GM21576 (cell line): ENCODE measurements at regions not wholly inside any gene's neighbourhood (a gene's known extent, or its start where the extent isn't known, plus 50 kb on each side); places are given as distances from the start of the nearest gene placed in this dataset.

Source experiments
- ATAC-seq: cut with Tn5 transposase; IDR thresholded peaks from one replicate; pipeline ENCODE4 v1.9.1; 2021; ENCODE audit warnings: mild to moderate bottlenecking, moderate library complexity; ENCODE audit not compliant: unreplicated experiment

- ATAC-seq = no peak
These were observed 352.4 kb downstream of the IRX2 start for GRCh38 chr5:2399096-2399495.

DNA sequence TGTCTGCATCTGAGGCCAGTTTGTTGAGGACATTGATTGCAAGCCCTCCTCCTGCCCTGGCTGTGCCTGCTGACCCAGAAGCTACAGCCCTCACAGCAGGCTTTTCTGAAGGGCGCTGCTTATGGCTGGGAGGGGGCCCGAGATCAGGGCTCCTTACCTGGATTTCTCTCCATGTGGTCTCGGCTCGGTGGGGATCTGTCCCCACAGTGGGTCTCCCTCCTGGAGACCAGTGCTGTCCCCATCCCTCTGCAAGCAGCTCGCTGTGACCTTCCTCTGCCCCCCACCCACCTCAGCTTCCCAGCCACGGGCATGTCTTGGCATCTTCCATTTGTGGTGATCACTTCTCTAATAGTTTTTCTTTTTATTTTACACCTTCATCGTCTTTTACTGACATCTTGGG lies 357.9 kb downstream of the IRX2 start:
- ATAC-seq = no peak

GRCh38 chr5:2391566-2391965 lies 359.9 kb downstream of the IRX2 start:
- no peak for ATAC-seq

GRCh38 chr5:2391021-2391420 lies 360.5 kb downstream of the IRX2 start:
- ATAC-seq = no peak

GRCh38 chr5:2388571-2388970 lies 362.9 kb downstream of the IRX2 start:
- no peak for ATAC-seq

GRCh38 chr5:2387634-2388325 lies 363.7 kb downstream of the IRX2 start:
- ATAC-seq = no peak

GRCh38 chr5:2387250-2387633 lies 364.2 kb downstream of the IRX2 start:
- no peak for ATAC-seq

GRCh38 chr5:2385818-2386217 lies 365.7 kb downstream of the IRX2 start:
- no peak for ATAC-seq

GRCh38 chr5:2383698-2384065 lies 367.8 kb downstream of the IRX2 start:
- ATAC-seq = no peak

GRCh38 chr5:2382776-2383697 lies 368.4 kb downstream of the IRX2 start:
- no peak for ATAC-seq

DNA sequence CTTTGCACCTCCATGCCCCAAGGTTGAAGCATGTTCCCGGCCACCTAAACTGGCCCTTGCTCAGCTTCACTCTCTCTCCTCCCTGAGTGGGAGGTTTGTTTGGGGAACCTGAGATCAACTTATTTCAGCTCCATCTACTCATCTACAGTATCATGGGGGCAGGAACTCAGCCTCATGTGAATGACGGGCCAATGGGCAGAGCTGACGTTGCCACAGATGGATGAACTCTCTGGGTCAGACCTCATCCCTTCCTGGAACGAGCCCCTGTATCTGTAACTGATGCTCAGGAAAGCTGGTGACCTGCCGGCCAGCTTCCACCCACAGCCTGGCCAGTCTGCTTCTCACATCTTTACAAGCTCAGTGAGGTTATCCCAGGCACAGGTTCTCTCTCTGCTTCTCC lies 369.6 kb downstream of the IRX2 start:
- no peak for ATAC-seq

DNA sequence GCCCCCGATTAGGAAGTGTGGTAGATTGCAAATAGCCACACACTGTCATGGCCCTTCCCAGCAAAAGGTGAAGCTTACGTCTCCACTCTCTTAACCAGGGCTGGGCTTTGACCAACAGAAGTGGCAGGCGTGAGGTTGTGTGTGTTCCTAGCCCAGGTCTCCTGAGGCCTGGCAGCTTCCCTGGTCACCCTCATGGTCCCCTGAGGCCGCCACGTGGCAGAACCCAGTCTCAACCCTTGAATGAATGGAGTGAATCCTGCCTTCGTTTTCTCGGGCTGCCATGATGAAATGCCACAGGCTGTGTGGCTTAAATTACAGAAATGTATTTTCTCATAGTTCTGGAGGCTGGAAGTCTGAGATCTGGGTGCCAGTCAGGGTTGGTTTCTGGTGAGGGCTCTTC lies 370.4 kb downstream of the IRX2 start:
- no peak for ATAC-seq

DNA sequence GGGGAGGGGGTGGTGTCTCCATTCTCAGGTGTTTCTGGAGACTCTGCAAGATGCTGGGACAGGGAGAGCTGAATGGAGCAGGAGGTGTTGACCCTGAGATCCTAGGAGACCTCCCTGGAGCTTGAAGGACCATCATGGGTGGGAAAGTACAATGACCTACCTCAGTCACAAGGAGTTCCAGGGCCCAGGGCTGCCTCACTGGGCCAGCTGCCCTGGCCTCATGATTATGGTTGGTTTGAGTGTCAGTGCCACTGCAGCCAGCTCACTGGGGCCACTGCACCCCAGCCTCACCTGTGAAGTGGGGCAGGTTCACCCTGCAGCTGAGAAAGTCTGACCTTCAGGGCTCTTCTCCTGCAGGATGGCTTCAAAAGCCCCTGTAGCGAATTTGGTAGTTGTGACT lies 372.5 kb downstream of the IRX2 start:
- ATAC-seq = no peak

DNA sequence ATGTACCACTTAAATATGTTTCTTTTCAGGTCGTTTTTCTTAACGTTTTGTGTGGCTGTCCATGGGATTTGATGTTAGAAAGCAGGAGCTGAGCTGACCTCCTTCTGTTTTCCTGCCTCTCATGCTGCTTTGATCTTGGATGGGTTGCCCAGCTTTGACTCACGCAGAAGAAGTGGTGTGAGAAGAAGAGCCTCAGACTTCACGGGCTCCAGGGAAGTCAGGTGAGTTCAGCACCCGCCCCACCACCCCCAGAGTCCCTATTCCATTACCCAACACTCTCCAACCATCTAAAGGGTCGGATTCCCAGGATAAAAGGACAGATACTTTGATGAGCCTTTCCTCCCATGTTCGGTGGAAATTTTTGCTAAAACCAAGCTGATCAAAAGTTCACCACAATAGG lies 373.4 kb downstream of the IRX2 start:
- ATAC-seq = no peak

DNA sequence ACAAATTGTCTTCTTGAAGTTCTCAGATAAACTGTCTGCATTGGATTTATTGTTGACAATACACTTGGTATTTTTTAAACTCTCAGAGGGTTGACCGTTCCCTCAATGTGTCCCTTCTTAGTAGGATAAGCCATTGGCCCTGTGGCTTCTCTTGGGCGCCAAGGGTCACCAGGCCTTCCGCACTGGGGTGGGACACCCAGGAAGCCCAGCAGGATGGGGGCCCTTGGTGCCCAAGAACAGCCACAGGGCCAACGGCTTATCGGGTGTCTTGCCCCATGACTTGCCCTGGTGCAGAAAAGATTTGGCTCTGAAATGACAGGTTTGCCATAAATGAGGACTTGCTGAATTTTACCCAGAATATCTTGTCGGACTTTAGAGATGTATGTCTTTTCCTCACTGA lies 375.0 kb downstream of the IRX2 start:
- no peak for ATAC-seq

DNA sequence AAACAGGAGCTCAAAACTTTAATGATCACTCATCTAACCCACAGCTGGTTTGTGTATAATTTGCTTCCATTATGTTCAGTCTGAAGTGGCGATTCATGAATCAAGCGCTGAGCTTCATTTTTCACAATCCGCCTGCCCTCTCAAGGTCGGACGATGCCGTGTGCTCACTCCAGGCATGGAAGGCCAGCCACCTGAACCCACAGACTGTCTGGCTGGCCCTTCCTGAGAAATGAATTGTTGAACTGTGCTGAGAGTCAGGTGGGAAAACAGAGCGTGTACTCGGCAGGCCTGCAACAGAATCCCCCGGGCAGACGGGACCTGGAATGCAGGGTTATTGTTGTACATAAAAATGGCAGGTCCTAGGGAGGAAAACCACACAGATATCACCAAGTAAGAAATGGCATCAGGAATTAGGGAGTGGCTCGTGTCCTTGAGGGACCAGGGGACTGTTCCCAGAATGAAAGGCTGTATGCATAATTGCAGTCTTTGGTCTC lies 375.7 kb downstream of the IRX2 start:
- ATAC-seq = no peak

GRCh38 chr5:2375291-2375690 lies 376.2 kb downstream of the IRX2 start:
- no peak for ATAC-seq

DNA sequence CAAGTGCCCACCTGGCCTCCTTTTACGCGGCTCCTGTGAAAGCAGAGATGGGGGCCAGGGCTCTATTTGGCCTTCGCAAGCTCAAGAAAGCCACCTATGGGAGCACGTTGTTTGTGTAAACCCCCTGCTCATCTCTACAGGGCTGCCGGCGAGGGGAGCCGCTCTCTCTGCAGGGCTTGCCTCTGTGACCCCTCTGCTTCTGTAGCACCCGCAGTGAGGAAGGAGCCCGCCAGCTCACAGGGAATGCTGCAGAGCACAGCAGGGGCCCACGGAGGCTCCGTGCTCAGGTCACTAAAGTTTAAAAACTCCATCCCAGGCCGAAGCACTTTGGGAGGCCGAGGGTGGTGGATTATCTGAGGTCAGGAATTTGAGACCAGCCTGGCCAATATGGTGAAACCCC lies 376.8 kb downstream of the IRX2 start:
- no peak for ATAC-seq

GRCh38 chr5:2373631-2374030 lies 377.8 kb downstream of the IRX2 start:
- ATAC-seq = no peak

DNA sequence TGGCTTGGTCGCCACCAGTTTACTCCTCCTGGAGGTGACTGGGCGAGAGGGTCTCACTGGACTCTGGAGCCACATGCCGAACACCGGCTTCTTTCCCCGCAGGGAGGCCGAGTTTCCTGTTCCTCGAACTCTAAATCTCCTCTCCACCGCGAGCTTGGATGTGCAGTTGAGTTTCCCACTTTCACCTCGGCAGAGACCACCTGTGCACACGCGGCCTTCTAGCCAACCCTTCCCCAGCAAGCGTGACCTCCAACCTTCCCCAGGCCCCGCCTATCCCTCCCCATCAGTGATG lies 380.1 kb downstream of the IRX2 start:
- ATAC-seq = no peak

DNA sequence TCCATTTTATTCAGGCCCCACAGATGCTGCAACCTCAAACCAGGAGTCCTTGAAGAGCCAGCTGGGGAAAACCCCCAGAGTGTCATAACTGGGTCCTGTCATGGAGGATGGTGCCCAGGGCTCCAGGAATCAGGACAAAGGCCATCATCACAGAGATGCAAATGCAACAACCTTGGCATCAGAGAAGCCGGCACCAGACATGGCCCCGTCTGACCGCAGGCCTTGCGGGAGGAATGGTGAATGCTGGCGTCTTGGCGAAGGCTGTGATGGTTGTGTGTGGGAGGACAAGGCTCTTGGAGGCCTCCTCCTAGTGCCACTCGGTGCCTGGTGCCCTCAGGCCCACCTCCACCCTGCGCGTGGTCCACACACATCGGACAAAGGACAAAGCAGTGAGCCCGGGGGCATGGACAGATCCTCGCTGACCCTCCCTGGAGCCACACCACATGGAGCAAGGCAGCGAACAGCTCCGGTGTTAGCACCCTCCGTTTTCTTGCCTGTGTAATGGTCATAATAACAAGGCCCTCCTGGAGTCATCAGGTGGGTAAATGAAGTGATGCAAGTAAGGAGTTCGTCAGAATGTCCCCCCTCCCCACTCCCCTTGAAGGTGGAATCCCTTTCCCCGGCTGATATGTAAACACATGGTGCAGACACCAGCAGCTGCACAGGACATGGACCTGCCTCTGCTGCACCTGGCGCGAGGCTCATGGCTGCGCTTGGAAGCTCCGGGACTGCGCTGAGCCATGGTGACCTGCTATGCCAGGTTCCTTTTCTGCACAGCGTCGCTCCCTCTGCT lies 380.7 kb downstream of the IRX2 start:
- ATAC-seq = no peak

DNA sequence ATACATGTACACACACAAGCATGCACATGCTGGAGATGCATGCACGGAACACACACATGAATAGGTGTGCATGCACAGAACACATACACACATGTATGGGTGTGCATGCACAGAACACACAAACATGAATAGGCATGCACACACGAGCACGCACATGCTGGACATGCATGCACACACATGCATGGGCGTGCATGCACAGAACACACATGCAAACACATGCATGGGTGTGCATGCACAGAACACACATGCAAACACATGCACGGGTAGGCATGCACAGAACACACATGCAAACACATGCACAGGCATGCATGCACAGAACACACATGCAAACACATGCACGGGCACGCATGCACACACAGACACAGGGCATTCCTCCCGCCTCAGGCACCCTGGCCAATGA lies 382.3 kb downstream of the IRX2 start:
- ATAC-seq = no peak
